ENCODE measurements at regions not wholly inside any gene's neighbourhood (a gene's known extent, or its start where the extent isn't known, plus 50 kb on each side); places are given as distances from the start of the nearest gene placed in this dataset.

DNA sequence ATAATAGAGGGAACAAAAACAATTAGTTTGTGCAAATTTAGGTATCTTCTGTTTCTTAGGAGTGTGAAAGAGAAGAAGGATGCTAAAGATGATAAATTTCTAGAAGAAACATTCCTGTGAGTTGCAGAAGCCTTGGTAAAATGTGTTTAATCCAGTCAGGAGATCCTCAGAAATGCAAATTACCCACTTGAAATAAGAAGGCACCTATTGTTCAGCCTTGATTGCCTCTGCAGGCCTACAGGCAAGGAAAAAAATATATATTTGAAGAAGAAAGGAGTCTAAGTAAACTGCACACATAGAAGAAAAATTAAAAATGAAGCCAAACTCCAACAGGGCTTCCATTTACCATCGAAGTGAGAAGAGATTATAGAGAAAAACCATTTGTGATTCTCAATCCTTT lies 51.0 kb upstream of the LHX8 start:
- no peak overlapping the region for H3K4me3 ChIP-seq (ENCODE audit: low read length)
- no peaks in the 10 kb centered on the region for H3K36me3 ChIP-seq (ENCODE audit: insufficient read depth, low read length)
- no peak overlapping the region for H3K27ac ChIP-seq (ENCODE audit: low read depth, low read length)
- no peaks in the 10 kb centered on the region for H3K9me3 ChIP-seq (ENCODE audit: insufficient read depth, low read depth, low read length)
- peaks cover 66% of the 10 kb centered on the region for H3K4me1 ChIP-seq (ENCODE audit: insufficient read depth, low read length)
- no CpG with 5 or more reads among the region's 1 CpG for WGBS
- no peaks in the 10 kb centered on the region; the same call in 1 of the 2 replicates for H3K27me3 ChIP-seq (ENCODE audit: insufficient read depth, low read length)
- no peak overlapping the region for H3K9ac ChIP-seq (ENCODE audit: low read depth, low read length)

DNA sequence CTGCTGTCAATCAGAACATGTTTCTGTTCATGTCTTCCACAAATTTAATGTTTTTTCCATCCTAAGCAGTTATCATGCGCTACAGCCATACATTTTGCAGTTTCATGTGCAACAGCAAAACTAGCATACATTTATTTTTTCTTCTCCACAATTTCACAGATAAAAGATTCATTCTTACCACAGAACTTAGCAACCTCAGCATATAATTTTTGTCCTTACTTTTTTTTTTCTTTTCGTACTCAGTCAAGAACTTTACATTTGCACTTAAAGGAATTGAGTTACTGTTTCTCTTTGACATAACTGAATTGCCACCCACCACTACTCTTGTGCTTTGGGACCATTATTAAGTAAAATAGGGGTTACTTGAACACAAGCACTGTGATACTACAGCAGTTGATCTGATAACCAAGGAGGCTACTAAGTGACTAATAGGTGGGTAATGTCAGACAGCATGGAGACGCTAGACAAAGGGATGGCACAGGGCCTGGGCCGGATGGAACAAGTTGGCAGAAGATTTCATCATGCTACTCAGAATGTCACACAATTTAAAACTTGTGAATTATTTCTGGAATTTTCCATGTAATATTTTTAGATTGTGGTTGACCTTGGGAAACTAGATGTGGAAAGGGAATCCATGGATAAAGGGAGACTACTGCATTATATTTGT lies 50.2 kb upstream of the LHX8 start:
- Histone ChIP-seq H3K9ac (ENCODE audit: low read depth, low read length) (no peak overlapping the region), H3K4me1 (ENCODE audit: insufficient read depth, low read length) (peaks cover 58% of the 10 kb centered on the region), H3K27me3 (ENCODE audit: insufficient read depth, low read length) (no peaks in the 10 kb centered on the region; the same call in 1 of the 2 replicates), H3K36me3 (ENCODE audit: insufficient read depth, low read length) (no peaks in the 10 kb centered on the region), H3K9me3 (ENCODE audit: insufficient read depth, low read depth, low read length) (no peaks in the 10 kb centered on the region), H3K27ac (ENCODE audit: low read depth, low read length) (peak overlapping the region; percentile 31; the same call in 1 of the 2 replicates), H3K4me3 (ENCODE audit: low read length) (no peak overlapping the region)
- WGBS, result 50% methylated on average over 4 of the region's 4 CpGs

Data from HUES64 (cell line).